ENCODE measurements at regions not wholly inside any gene's neighbourhood (a gene's known extent, or its start where the extent isn't known, plus 50 kb on each side); places are given as distances from the start of the nearest gene placed in this dataset.

- no peak for TF ChIP-seq CTCF (IDR thresholded peaks at IDR 0.05; ENCODE audit: control insufficient read depth, extremely low read depth, insufficient read depth)
- no peak overlapping the region for H3K4me3 ChIP-seq (ENCODE audit: low read depth, low read length)
- no peak for DNase-seq (ENCODE audit: low read depth)
These were observed 50.8 kb upstream of the GADL1 start for GRCh38 chr3:30945291-30945690.

- no peak overlapping the region for H3K4me3 ChIP-seq (ENCODE audit: low read depth, low read length)
- TF ChIP-seq CTCF (IDR thresholded peaks at IDR 0.05; ENCODE audit: control insufficient read depth, extremely low read depth, insufficient read depth), result no peak
- DNase-seq (ENCODE audit: low read depth), result no peak
These were observed 54.0 kb upstream of the GADL1 start for GRCh38 chr3:30948426-30948825.

- no peak overlapping the region for H3K4me3 ChIP-seq (ENCODE audit: low read depth, low read length)
- TF ChIP-seq CTCF (IDR thresholded peaks at IDR 0.05; ENCODE audit: control insufficient read depth, extremely low read depth, insufficient read depth), result no peak
- DNase-seq (ENCODE audit: low read depth), result no peak
These were observed 57.4 kb upstream of the GADL1 start for GRCh38 chr3:30951826-30952225.

DNA sequence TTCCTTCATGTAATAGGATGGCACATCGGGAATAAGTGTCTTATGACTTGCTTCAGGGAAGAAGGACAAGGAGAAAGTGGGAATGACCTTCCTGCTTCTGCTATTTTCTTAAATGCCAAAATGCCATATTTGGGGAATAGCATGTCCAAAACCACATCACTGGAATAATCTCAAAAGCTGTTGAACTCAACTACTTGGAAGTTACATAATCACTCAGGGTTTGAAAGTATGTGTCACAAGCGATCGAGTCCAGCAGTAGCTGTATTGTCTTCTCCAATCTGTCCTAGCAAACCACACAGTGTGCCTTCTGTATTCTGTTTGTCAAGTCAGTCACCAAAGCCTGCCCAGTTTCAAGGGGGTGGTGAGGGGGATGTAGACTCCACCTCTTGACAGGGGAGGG lies 58.3 kb upstream of the GADL1 start:
- no peak for TF ChIP-seq CTCF (IDR thresholded peaks at IDR 0.05; ENCODE audit: control insufficient read depth, extremely low read depth, insufficient read depth)
- H3K4me3 ChIP-seq (ENCODE audit: low read depth, low read length), result no peak overlapping the region
- DNase-seq (ENCODE audit: low read depth), result no peak

DNA sequence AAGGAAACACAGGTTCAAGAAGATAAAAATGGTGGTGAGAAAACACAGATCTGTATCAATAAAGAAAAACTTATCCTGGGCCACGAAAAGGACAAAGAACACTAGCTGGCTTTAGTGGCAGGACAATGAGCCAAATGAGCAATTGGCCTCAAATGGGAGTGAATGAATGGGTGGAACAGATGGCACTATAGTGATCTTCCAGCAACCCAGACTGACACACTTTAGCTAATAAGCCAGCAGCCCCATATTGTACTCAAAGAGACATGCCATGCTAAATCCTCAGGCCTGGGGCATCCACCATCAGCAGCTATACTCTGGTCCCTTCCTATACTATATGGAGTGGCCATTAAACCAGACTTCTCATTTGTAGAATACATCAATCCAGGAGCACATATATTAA lies 60.0 kb upstream of the GADL1 start:
- H3K4me3 ChIP-seq (ENCODE audit: low read depth, low read length), result no peak overlapping the region
- no peak for DNase-seq (ENCODE audit: low read depth)
- TF ChIP-seq CTCF (IDR thresholded peaks at IDR 0.05; ENCODE audit: control insufficient read depth, extremely low read depth, insufficient read depth), result no peak

DNA sequence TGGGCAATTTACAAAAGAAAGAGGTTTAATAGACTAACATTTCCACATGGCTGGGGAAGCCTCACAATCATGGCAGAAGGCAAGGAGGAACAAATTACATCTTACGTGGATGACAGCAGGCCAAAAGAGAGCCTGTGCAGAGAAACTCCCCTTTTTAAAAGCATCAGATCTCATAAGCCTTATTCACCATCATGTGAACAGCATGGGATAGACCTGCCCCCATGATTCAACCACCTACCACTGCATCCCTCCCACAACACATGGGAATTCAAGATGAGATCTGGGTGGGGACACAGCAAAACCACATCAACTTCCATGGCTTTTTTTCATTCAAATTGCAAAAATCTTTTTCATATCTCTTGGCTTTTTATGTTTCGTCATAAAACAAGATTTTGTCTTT lies 67.6 kb upstream of the GADL1 start:
- no peak for TF ChIP-seq CTCF (IDR thresholded peaks at IDR 0.05; ENCODE audit: control insufficient read depth, extremely low read depth, insufficient read depth)
- H3K4me3 ChIP-seq (ENCODE audit: low read depth, low read length), result no peak overlapping the region
- no peak for DNase-seq (ENCODE audit: low read depth)

GRCh38 chr3:30962493-30962892 lies 68.0 kb upstream of the GADL1 start:
- TF ChIP-seq CTCF (IDR thresholded peaks at IDR 0.05; ENCODE audit: control insufficient read depth, extremely low read depth, insufficient read depth), result no peak
- H3K4me3 ChIP-seq (ENCODE audit: low read depth, low read length), result no peak overlapping the region
- no peak for DNase-seq (ENCODE audit: low read depth)

Measured in LNCaP clone FGC (cell line).